ENCODE measurements at regions not wholly inside any gene's neighbourhood (a gene's known extent, or its start where the extent isn't known, plus 50 kb on each side); places are given as distances from the start of the nearest gene placed in this dataset.

- CTCF ChIA-PET: no interaction called here
Measured at GRCh38 chr1:194584052-194584451, 1397.6 kb upstream of the B3GALT2 start.

DNA sequence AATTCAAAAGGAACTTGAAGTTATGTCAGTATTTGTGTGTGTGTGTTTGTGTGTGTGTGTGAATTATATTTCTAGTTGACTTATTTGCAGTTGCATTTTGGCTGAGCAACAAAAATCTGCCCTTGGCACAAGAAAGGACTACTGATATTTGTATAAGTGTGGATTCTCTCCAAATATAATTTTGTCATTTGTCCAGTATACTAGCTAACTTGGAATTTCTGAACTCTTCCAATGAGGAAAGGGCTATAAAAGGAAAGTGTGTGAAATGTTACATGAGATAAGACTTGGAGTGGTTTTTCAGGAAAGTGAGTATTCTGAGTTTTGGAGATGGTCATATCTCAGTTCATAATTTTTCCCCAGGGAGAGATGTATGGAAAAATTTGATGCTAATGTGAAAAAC, 1384.1 kb upstream of the B3GALT2 start:
- H3K4me1 ChIP-seq (replicated peaks; ENCODE audit: insufficient read depth): no peaks in the 10 kb centered on the region
- DNase-seq: no peak
- H3F3A ChIP-seq (ENCODE audit: insufficient read depth, low read depth): no peaks in the 10 kb centered on the region
- no peaks in the 10 kb centered on the region for H3K9me2 ChIP-seq (ENCODE audit: insufficient read depth)
- H2AFZ ChIP-seq: no peak overlapping the region
- no peaks in the 10 kb centered on the region for H3K79me2 ChIP-seq (ENCODE audit: low read depth)
- no peak overlapping the region for H3K27ac ChIP-seq
- no peaks in the 10 kb centered on the region for H3K9me3 ChIP-seq (ENCODE audit: insufficient read depth, low read depth)
- ChIA-PET POLR2A (ENCODE audit: unreplicated experiment) (no interaction called here), CTCF (no interaction called here)
- no peaks in the 10 kb centered on the region for H3K36me3 ChIP-seq (ENCODE audit: low read depth)
- no peak overlapping the region for H3K4me2 ChIP-seq
- intact Hi-C loops (cut with micrococcal nuclease; ENCODE audit: unreplicated experiment): no loop called here
- TF ChIP-seq EZH2 (IDR thresholded peaks at IDR 0.05; ENCODE audit: low read depth): no peak
- TF ChIP-seq, protein P1, sequence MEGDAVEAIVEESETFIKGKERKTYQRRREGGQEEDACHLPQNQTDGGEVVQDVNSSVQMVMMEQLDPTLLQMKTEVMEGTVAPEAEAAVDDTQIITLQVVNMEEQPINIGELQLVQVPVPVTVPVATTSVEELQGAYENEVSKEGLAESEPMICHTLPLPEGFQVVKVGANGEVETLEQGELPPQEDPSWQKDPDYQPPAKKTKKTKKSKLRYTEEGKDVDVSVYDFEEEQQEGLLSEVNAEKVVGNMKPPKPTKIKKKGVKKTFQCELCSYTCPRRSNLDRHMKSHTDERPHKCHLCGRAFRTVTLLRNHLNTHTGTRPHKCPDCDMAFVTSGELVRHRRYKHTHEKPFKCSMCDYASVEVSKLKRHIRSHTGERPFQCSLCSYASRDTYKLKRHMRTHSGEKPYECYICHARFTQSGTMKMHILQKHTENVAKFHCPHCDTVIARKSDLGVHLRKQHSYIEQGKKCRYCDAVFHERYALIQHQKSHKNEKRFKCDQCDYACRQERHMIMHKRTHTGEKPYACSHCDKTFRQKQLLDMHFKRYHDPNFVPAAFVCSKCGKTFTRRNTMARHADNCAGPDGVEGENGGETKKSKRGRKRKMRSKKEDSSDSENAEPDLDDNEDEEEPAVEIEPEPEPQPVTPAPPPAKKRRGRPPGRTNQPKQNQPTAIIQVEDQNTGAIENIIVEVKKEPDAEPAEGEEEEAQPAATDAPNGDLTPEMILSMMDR (conservative IDR thresholded peaks at IDR 0.05): no peak
- no TSS peak for BruUV-seq (replicated peaks)
- no peaks in the 10 kb centered on the region for H3K27me3 ChIP-seq (ENCODE audit: insufficient read depth, low read depth)
- no peak overlapping the region for H3K4me3 ChIP-seq
- H4K20me1 ChIP-seq (ENCODE audit: insufficient read depth): no peaks in the 10 kb centered on the region

More at GRCh38 chr1:194584052-194584451, 1397.6 kb upstream of the B3GALT2 start:
- no peaks in the 10 kb centered on the region for H3K4me1 ChIP-seq (replicated peaks; ENCODE audit: insufficient read depth)
- no peak for TF ChIP-seq EZH2 (IDR thresholded peaks at IDR 0.05; ENCODE audit: low read depth)
- TF ChIP-seq, protein P1 (conservative IDR thresholded peaks at IDR 0.05): no peak
- H3K4me3 ChIP-seq: no peak overlapping the region
- no peak overlapping the region for H3K4me2 ChIP-seq
- POLR2A ChIA-PET (ENCODE audit: unreplicated experiment): no interaction called here
- no peak overlapping the region for H2AFZ ChIP-seq
- no peaks in the 10 kb centered on the region for H3K36me3 ChIP-seq (ENCODE audit: low read depth)
- no peak overlapping the region for H3K27ac ChIP-seq
- H3K9me3 ChIP-seq (ENCODE audit: insufficient read depth, low read depth): no peaks in the 10 kb centered on the region
- H3K9me2 ChIP-seq (ENCODE audit: insufficient read depth): no peaks in the 10 kb centered on the region
- H3K79me2 ChIP-seq (ENCODE audit: low read depth): no peaks in the 10 kb centered on the region
- no peaks in the 10 kb centered on the region for H3K27me3 ChIP-seq (ENCODE audit: insufficient read depth, low read depth)
- BruUV-seq (replicated peaks): no TSS peak
- no peak for DNase-seq
- H3F3A ChIP-seq (ENCODE audit: insufficient read depth, low read depth): no peaks in the 10 kb centered on the region
- intact Hi-C loops (cut with micrococcal nuclease; ENCODE audit: unreplicated experiment): no loop called here
- H4K20me1 ChIP-seq (ENCODE audit: insufficient read depth): no peaks in the 10 kb centered on the region

GRCh38 chr1:194568610-194569009, 1382.2 kb upstream of the B3GALT2 start:
- ChIA-PET CTCF (no interaction called here), POLR2A (ENCODE audit: unreplicated experiment) (no interaction called here)
- Histone ChIP-seq H3K4me3 (no peak overlapping the region), H3K4me2 (no peak overlapping the region), H2AFZ (no peak overlapping the region), H3K79me2 (ENCODE audit: low read depth) (no peaks in the 10 kb centered on the region), H4K20me1 (ENCODE audit: insufficient read depth) (no peaks in the 10 kb centered on the region), H3K36me3 (ENCODE audit: low read depth) (no peaks in the 10 kb centered on the region), H3K4me1 (replicated peaks; ENCODE audit: insufficient read depth) (no peaks in the 10 kb centered on the region), H3K9me2 (ENCODE audit: insufficient read depth) (no peaks in the 10 kb centered on the region), H3K27me3 (ENCODE audit: insufficient read depth, low read depth) (no peaks in the 10 kb centered on the region), H3K27ac (no peak overlapping the region), H3K9me3 (ENCODE audit: insufficient read depth, low read depth) (no peaks in the 10 kb centered on the region), H3F3A (ENCODE audit: insufficient read depth, low read depth) (no peaks in the 10 kb centered on the region)
- no peak for TF ChIP-seq EZH2 (IDR thresholded peaks at IDR 0.05; ENCODE audit: low read depth)
- TF ChIP-seq, protein P1 (conservative IDR thresholded peaks at IDR 0.05): no peak; the same call in 1 of the 2 replicates
- intact Hi-C loops (cut with micrococcal nuclease; ENCODE audit: unreplicated experiment): no loop called here
- no peak for DNase-seq
- no TSS peak for BruUV-seq (replicated peaks)

Data from PC-9 (cell line).